Fibroblast of villous mesenchyme (primary cell): ENCODE measurements at regions not wholly inside any gene's neighbourhood (a gene's known extent, or its start where the extent isn't known, plus 50 kb on each side); places are given as distances from the start of the nearest gene placed in this dataset.

ENCODE experiments used
- DNase-seq: peaks from one replicate; pipeline ENCODE4 v3.0.0-alpha.2; 2010; ENCODE audit warnings: low read depth
- H3K4me3 ChIP-seq: 2 replicates; pipeline ENCODE4 v1.5.1; 2011; ENCODE audit warnings: low read depth, mild to moderate bottlenecking, low read length
- TF ChIP-seq, protein P1 (sequence below): IDR thresholded peaks from 2 replicates; pipeline ENCODE4 v1.5.1; 2012; ENCODE audit warnings: low read depth, mild to moderate bottlenecking, low read length; ENCODE audit not compliant: insufficient read depth

DNA sequence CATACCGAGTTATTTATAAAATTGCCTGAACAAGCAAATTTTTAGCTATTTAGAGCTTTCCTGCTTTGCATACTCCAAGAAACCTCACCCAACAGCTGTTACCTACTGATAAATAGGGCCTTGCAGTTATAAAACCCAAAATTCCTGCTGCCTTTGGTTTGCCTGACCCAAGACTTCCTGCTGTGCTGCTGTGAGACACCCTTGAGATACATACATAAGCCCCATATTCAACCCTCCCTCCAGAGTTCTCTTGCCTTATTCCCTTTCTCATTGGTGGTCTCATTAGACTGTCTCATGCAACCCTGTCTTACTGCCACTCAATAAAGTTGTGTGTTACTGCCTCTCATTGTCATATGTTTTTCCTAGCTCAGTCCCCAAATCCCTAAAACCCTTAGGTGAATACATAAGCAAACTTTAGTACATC, 677.6 kb downstream of the UQCRFS1 start:
- TF ChIP-seq, protein P1, sequence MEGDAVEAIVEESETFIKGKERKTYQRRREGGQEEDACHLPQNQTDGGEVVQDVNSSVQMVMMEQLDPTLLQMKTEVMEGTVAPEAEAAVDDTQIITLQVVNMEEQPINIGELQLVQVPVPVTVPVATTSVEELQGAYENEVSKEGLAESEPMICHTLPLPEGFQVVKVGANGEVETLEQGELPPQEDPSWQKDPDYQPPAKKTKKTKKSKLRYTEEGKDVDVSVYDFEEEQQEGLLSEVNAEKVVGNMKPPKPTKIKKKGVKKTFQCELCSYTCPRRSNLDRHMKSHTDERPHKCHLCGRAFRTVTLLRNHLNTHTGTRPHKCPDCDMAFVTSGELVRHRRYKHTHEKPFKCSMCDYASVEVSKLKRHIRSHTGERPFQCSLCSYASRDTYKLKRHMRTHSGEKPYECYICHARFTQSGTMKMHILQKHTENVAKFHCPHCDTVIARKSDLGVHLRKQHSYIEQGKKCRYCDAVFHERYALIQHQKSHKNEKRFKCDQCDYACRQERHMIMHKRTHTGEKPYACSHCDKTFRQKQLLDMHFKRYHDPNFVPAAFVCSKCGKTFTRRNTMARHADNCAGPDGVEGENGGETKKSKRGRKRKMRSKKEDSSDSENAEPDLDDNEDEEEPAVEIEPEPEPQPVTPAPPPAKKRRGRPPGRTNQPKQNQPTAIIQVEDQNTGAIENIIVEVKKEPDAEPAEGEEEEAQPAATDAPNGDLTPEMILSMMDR, result no peak
- no peak overlapping the region for H3K4me3 ChIP-seq
- no peak for DNase-seq

DNA sequence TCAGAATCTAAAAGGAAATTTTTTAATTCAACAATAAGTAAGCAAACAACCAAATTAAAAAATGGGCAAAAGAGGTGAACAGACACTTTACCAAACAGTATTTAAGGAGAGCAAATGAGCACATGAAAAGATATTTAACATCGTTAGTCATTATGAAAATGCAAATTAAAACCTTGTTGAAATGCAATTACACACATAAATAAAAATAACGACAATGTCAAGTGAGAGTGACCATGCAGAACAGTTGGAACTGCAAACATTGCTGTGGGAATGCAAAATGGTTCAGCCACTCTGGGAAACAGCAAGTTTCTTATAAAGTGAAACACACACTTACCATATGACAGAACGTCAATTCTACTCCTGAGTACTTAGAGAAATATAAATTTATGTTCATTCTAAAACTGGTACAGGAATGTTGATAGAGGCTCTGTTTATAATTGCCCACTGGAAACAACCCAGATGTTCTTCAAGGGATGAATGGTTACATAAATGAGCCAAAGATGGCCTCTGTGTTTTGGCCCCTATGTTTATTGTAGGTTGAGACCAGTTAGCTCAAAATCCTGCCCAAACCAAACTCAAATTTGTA, 678.1 kb downstream of the UQCRFS1 start:
- H3K4me3 ChIP-seq, result no peak overlapping the region

GRCh38 chr19:28532765-28533341, 680.1 kb downstream of the UQCRFS1 start:
- H3K4me3 ChIP-seq, result no peak overlapping the region
- DNase-seq, result no peak
- TF ChIP-seq, protein P1, result no peak

More for the DNA sequence above, 678.1 kb downstream of the UQCRFS1 start:
- no peak for DNase-seq
- TF ChIP-seq, protein P1, result no peak

GRCh38 chr19:28531979-28532378, 681.0 kb downstream of the UQCRFS1 start:
- no peak overlapping the region for H3K4me3 ChIP-seq
- TF ChIP-seq, protein P1, result no peak
- no peak for DNase-seq

GRCh38 chr19:28530406-28531035, 682.4 kb downstream of the UQCRFS1 start:
- TF ChIP-seq, protein P1, result no peak
- H3K4me3 ChIP-seq, result no peak overlapping the region
- DNase-seq, result no peak

GRCh38 chr19:28526038-28526437, 686.9 kb downstream of the UQCRFS1 start:
- no peak for DNase-seq
- H3K4me3 ChIP-seq, result no peak overlapping the region
- TF ChIP-seq, protein P1, result no peak
